H1 (cell line): ENCODE measurements at regions not wholly inside any gene's neighbourhood (a gene's known extent, or its start where the extent isn't known, plus 50 kb on each side); places are given as distances from the start of the nearest gene placed in this dataset.

ENCODE experiments used
- BRCA1 ChIP-seq: IDR thresholded peaks from 2 replicates; pipeline ENCODE4 v1.6.1; 2012; ENCODE audit warnings: low read depth, low read length, improper control_type of control experiment
- CEBPB ChIP-seq: IDR thresholded peaks from 2 replicates; pipeline ENCODE4 v1.6.1; 2012; ENCODE audit warnings: low read depth, low read length
- CTCF ChIP-seq, 3 experiments: IDR thresholded peaks; 1 replicate in 2 of 3; 2 replicates in 1 of 3; pipeline versions ENCODE4 v1.5.1 to v1.6.1; 2011; ENCODE audit warnings: low read length in 3 of 3, mild to moderate bottlenecking in 3 of 3, inconsistent platforms in 2 of 3, low read depth in 1 of 3, moderate library complexity in 1 of 3; ENCODE audit not compliant: insufficient read depth in 1 of 3; ENCODE audit errors: control extremely low read depth in 1 of 3
- EP300 ChIP-seq, 2 experiments: IDR thresholded peaks; 1 replicate in 1 of 2; 2 replicates in 1 of 2; pipeline ENCODE4 v1.6.1; 2011 to 2012; ENCODE audit warnings: low read depth in 2 of 2, low read length in 2 of 2, mild to moderate bottlenecking in 2 of 2, borderline replicate concordance in 1 of 2, inconsistent platforms in 1 of 2, moderate library complexity in 1 of 2
- EZH2 ChIP-seq: fragments of 200-600 bp; sonication (generic); IDR thresholded peaks from 2 replicates; pipeline ENCODE4 v1.7.1; 2012; ENCODE audit warnings: low read depth, mild to moderate bottlenecking, moderate library complexity, low read length, inconsistent platforms; ENCODE audit not compliant: severe bottlenecking
- KDM4A ChIP-seq: IDR thresholded peaks from one replicate; pipeline ENCODE4 v1.7.1; 2012; ENCODE audit warnings: low read depth, mild to moderate bottlenecking, moderate library complexity, low read length, inconsistent platforms; ENCODE audit not compliant: severe bottlenecking
- MAFK ChIP-seq: IDR thresholded peaks from 2 replicates; pipeline ENCODE4 v1.6.1; 2012; ENCODE audit warnings: low read depth, mild to moderate bottlenecking, improper control_type of control experiment, low read length
- MAX ChIP-seq: IDR thresholded peaks from 2 replicates; pipeline ENCODE4 v1.6.1; 2012; ENCODE audit warnings: inconsistent platforms
- POLR2A ChIP-seq, 2 experiments: IDR thresholded peaks; 1 replicate in 1 of 2; 2 replicates in 1 of 2; pipeline ENCODE4 v1.6.1; 2011; ENCODE audit warnings: low read depth in 2 of 2, low read length in 2 of 2, mild to moderate bottlenecking in 2 of 2; ENCODE audit errors: control extremely low read depth in 1 of 2
- POLR2AphosphoS5 ChIP-seq: IDR thresholded peaks from 2 replicates; pipeline ENCODE4 v1.6.1; 2011; ENCODE audit warnings: low read depth, low read length
- RXRA ChIP-seq: IDR thresholded peaks from 2 replicates; pipeline ENCODE4 v1.6.1; 2011; ENCODE audit warnings: low read depth, mild to moderate bottlenecking, low read length, moderate library complexity; ENCODE audit not compliant: insufficient read depth
- TAF1 ChIP-seq: IDR thresholded peaks from 2 replicates; pipeline ENCODE4 v1.6.1; 2011; ENCODE audit warnings: mild to moderate bottlenecking, low read depth, low read length
- TCF12 ChIP-seq: IDR thresholded peaks from 2 replicates; pipeline ENCODE4 v1.6.1; 2011; ENCODE audit warnings: low read depth, mild to moderate bottlenecking, low read length
- USF2 ChIP-seq: IDR thresholded peaks from 2 replicates; pipeline ENCODE4 v1.6.1; 2011; ENCODE audit warnings: low read length, improper control_type of control experiment

- TF ChIP-seq CTCF (IDR thresholded peaks at IDR 0.05; ENCODE audit: control extremely low read depth in 1 of 3, insufficient read depth in 1 of 3, low read depth in 1 of 3, low read length in 3 of 3) (no peak), KDM4A (no peak), TAF1 (no peak), POLR2A (IDR thresholded peaks at IDR 0.05; ENCODE audit: control extremely low read depth in 1 of 2, low read depth in 2 of 2, low read length in 2 of 2) (no peak), CEBPB (no peak), POLR2AphosphoS5 (no peak), BRCA1 (no peak), RXRA (no peak), TCF12 (no peak), MAX (no peak), USF2 (no peak), EP300 (IDR thresholded peaks at IDR 0.05; ENCODE audit: borderline replicate concordance in 1 of 2, low read depth in 2 of 2, low read length in 2 of 2) (no peak), MAFK (no peak), EZH2 (no peak)
These were observed 102.0 kb upstream of the PDE5A start for GRCh38 chr4:119730671-119730950.
